GM23338 (cell line): ENCODE measurements at regions not wholly inside any gene's neighbourhood (a gene's known extent, or its start where the extent isn't known, plus 50 kb on each side); places are given as distances from the start of the nearest gene placed in this dataset.

ENCODE experiments used
- ATAC-seq: fragments of 200-7000 bp; cut with Tn5 transposase; 3 replicates; pipeline ENCODE4 v1.9.1; 2020
- DNase-seq: peaks from one replicate; pipeline ENCODE4 v3.0.0-alpha.2; 2015; ENCODE audit warnings: low spot score
- H2AFZ ChIP-seq: fragments of 200-600 bp; sonication (generic); 2 replicates; pipeline ENCODE4 v1.8.0; 2016; ENCODE audit warnings: antibody characterized with exemption, mild to moderate bottlenecking, moderate library complexity
- H3F3A ChIP-seq: fragments of 200-600 bp; sonication (generic); replicated peaks from 2 replicates; pipeline ENCODE4 v1.8.0; 2017; ENCODE audit warnings: antibody characterized with exemption, mixed run types, low read depth
- H3K27ac ChIP-seq: fragments of 200-600 bp; sonication (generic); 2 replicates; pipeline ENCODE4 v1.6.1; 2016; ENCODE audit warnings: low read depth
- H3K27me3 ChIP-seq: fragments of 200-600 bp; sonication (generic); 2 replicates; pipeline ENCODE4 v1.8.0; 2016; ENCODE audit warnings: mild to moderate bottlenecking, mixed run types, moderate library complexity; ENCODE audit not compliant: insufficient read depth
- H3K36me3 ChIP-seq: fragments of 200-600 bp; sonication (generic); 2 replicates; pipeline ENCODE4 v1.8.0; 2016; ENCODE audit warnings: mild to moderate bottlenecking; ENCODE audit not compliant: insufficient read depth
- H3K4me1 ChIP-seq: fragments of 200-600 bp; sonication (generic); 2 replicates; pipeline ENCODE4 v1.8.0; 2016; ENCODE audit warnings: mild to moderate bottlenecking, moderate library complexity; ENCODE audit not compliant: insufficient read depth
- H3K4me2 ChIP-seq: fragments of 200-600 bp; sonication (generic); 2 replicates; pipeline ENCODE4 v1.7.1; 2017; ENCODE audit warnings: mixed run types
- H3K4me3 ChIP-seq: fragments of 200-600 bp; sonication (generic); 2 replicates; pipeline ENCODE4 v1.6.1; 2016; ENCODE audit warnings: mixed run types
- H3K79me2 ChIP-seq: fragments of 200-600 bp; sonication (generic); replicated peaks from 2 replicates; pipeline ENCODE4 v1.8.0; 2017; ENCODE audit warnings: mild to moderate bottlenecking; ENCODE audit not compliant: insufficient read depth
- H3K9me2 ChIP-seq: fragments of 200-600 bp; sonication (generic); 2 replicates; pipeline ENCODE4 v1.8.0; 2017; ENCODE audit not compliant: insufficient read depth
- H4K20me1 ChIP-seq: fragments of 200-600 bp; sonication (generic); replicated peaks from 2 replicates; pipeline ENCODE4 v1.8.0; 2017; ENCODE audit warnings: mild to moderate bottlenecking; ENCODE audit not compliant: insufficient read depth
- H3K27ac Mint-ChIP-seq: 2 replicates; pipeline ENCODE4 v1.8.0; 2020; ENCODE audit warnings: inconsistent platforms, mild to moderate bottlenecking, moderate library complexity, mixed read lengths
- H3K27me3 Mint-ChIP-seq: 3 replicates; pipeline ENCODE4 v1.8.0; 2022; ENCODE audit warnings: low read depth, mild to moderate bottlenecking, moderate library complexity, mixed read lengths, inconsistent platforms; ENCODE audit not compliant: insufficient read depth, poor library complexity
- H3K36me3 Mint-ChIP-seq: 3 replicates; pipeline ENCODE4 v1.8.0; 2021; ENCODE audit warnings: low read depth, mild to moderate bottlenecking, inconsistent platforms, moderate library complexity, mixed read lengths
- H3K4me1 Mint-ChIP-seq: 3 replicates; pipeline ENCODE4 v1.8.0; 2020; ENCODE audit warnings: mild to moderate bottlenecking, inconsistent platforms, mixed read lengths
- H3K4me3 Mint-ChIP-seq: 3 replicates; pipeline ENCODE4 v1.8.0; 2021; ENCODE audit warnings: moderate library complexity, mild to moderate bottlenecking, inconsistent platforms, mixed read lengths
- H3K9me3 Mint-ChIP-seq: 3 replicates; pipeline ENCODE4 v1.8.0; 2020; ENCODE audit warnings: moderate library complexity, mild to moderate bottlenecking, inconsistent platforms, mixed read lengths
- CREB1 ChIP-seq: fragments of 250-450 bp; sonication (Bioruptor Pico); IDR thresholded peaks from 2 replicates; pipeline ENCODE4 v1.5.0; 2020; ENCODE audit warnings: low read depth, mild to moderate bottlenecking, moderate library complexity
- EZH2 ChIP-seq: fragments of 200-600 bp; sonication (generic); IDR thresholded peaks from one replicate; pipeline ENCODE4 v1.8.0; 2017; ENCODE audit warnings: antibody characterized with exemption, mild to moderate bottlenecking, low read depth; ENCODE audit not compliant: unreplicated experiment
- EZH2phosphoT487 ChIP-seq: fragments of 200-600 bp; sonication (generic); IDR thresholded peaks from one replicate; pipeline ENCODE4 v1.8.1; 2018; ENCODE audit warnings: antibody characterized with exemption; ENCODE audit not compliant: unreplicated experiment
- JUNB ChIP-seq: IDR thresholded peaks from one replicate; pipeline ENCODE4 v1.6.1; 2016; ENCODE audit warnings: antibody characterized with exemption; ENCODE audit not compliant: unreplicated experiment
- NANOG ChIP-seq: IDR thresholded peaks from 2 replicates; pipeline ENCODE4 v1.6.1; 2016; ENCODE audit warnings: antibody characterized with exemption, borderline replicate concordance
- POLR2AphosphoS5 ChIP-seq: IDR thresholded peaks from 2 replicates; pipeline ENCODE4 v1.6.1; 2016; ENCODE audit warnings: antibody characterized with exemption, low read depth
- STAT1 ChIP-seq: IDR thresholded peaks from one replicate; pipeline ENCODE4 v1.6.1; 2016; ENCODE audit warnings: antibody characterized with exemption; ENCODE audit not compliant: unreplicated experiment
- ZNF114 ChIP-seq: fragments of 250-450 bp; sonication (Bioruptor Pico); IDR thresholded peaks from 2 replicates; pipeline ENCODE4 v1.5.0; 2020; ENCODE audit warnings: mild to moderate bottlenecking, moderate library complexity
- ZNF331 ChIP-seq: fragments of 250-450 bp; sonication (Bioruptor Pico); IDR thresholded peaks from 2 replicates; pipeline ENCODE4 v1.5.0; 2020; ENCODE audit warnings: low read depth, mild to moderate bottlenecking, moderate library complexity
- TF ChIP-seq, protein P1 (sequence below): fragments of 250-450 bp; sonication (Bioruptor Pico); IDR thresholded peaks from 2 replicates; pipeline ENCODE4 v1.5.0; 2020; ENCODE audit warnings: mild to moderate bottlenecking, moderate library complexity
- TF ChIP-seq, protein P2 (sequence below): IDR thresholded peaks from one replicate; pipeline ENCODE4 v1.6.1; 2018; ENCODE audit warnings: antibody characterized with exemption; ENCODE audit not compliant: unreplicated experiment

DNA sequence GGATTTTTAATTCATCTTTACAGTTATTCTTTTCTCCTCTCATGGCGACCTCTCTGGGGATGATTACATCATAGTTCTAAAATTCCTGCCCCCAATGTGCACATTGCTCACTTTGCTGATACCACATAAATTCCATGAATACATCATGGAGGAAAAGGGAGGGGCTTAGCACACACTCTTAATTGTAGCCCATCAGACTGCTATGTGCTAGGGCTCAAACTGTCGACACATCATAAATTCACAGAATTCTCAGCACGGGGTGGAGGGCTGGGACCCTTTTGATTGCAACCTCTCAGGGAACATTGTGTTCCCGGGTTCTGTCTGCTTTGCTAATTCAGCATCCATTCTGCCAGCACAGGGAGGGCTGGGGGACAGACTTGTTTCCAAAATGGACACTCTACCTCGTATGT is 592.9 kb downstream of the BCOR start (continued):
- TF ChIP-seq, protein P1, sequence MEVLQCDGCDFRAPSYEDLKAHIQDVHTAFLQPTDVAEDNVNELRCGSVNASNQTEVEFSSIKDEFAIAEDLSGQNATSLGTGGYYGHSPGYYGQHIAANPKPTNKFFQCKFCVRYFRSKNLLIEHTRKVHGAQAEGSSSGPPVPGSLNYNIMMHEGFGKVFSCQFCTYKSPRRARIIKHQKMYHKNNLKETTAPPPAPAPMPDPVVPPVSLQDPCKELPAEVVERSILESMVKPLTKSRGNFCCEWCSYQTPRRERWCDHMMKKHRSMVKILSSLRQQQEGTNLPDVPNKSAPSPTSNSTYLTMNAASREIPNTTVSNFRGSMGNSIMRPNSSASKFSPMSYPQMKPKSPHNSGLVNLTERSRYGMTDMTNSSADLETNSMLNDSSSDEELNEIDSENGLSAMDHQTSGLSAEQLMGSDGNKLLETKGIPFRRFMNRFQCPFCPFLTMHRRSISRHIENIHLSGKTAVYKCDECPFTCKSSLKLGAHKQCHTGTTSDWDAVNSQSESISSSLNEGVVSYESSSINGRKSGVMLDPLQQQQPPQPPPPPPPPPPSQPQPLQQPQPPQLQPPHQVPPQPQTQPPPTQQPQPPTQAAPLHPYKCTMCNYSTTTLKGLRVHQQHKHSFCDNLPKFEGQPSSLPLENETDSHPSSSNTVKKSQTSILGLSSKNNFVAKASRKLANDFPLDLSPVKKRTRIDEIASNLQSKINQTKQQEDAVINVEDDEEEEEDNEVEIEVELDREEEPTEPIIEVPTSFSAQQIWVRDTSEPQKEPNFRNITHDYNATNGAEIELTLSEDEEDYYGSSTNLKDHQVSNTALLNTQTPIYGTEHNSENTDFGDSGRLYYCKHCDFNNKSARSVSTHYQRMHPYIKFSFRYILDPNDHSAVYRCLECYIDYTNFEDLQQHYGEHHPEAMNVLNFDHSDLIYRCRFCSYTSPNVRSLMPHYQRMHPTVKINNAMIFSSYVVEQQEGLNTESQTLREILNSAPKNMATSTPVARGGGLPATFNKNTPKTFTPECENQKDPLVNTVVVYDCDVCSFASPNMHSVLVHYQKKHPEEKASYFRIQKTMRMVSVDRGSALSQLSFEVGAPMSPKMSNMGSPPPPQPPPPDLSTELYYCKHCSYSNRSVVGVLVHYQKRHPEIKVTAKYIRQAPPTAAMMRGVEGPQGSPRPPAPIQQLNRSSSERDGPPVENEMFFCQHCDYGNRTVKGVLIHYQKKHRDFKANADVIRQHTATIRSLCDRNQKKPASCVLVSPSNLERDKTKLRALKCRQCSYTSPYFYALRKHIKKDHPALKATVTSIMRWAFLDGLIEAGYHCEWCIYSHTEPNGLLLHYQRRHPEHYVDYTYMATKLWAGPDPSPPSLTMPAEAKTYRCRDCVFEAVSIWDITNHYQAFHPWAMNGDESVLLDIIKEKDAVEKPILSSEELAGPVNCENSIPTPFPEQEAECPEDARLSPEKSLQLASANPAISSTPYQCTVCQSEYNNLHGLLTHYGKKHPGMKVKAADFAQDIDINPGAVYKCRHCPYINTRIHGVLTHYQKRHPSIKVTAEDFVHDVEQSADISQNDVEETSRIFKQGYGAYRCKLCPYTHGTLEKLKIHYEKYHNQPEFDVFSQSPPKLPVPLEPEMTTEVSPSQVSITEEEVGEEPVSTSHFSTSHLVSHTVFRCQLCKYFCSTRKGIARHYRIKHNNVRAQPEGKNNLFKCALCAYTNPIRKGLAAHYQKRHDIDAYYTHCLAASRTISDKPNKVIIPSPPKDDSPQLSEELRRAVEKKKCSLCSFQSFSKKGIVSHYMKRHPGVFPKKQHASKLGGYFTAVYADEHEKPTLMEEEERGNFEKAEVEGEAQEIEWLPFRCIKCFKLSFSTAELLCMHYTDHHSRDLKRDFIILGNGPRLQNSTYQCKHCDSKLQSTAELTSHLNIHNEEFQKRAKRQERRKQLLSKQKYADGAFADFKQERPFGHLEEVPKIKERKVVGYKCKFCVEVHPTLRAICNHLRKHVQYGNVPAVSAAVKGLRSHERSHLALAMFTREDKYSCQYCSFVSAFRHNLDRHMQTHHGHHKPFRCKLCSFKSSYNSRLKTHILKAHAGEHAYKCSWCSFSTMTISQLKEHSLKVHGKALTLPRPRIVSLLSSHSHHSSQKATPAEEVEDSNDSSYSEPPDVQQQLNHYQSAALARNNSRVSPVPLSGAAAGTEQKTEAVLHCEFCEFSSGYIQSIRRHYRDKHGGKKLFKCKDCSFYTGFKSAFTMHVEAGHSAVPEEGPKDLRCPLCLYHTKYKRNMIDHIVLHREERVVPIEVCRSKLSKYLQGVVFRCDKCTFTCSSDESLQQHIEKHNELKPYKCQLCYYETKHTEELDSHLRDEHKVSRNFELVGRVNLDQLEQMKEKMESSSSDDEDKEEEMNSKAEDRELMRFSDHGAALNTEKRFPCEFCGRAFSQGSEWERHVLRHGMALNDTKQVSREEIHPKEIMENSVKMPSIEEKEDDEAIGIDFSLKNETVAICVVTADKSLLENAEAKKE = no peak

DNA sequence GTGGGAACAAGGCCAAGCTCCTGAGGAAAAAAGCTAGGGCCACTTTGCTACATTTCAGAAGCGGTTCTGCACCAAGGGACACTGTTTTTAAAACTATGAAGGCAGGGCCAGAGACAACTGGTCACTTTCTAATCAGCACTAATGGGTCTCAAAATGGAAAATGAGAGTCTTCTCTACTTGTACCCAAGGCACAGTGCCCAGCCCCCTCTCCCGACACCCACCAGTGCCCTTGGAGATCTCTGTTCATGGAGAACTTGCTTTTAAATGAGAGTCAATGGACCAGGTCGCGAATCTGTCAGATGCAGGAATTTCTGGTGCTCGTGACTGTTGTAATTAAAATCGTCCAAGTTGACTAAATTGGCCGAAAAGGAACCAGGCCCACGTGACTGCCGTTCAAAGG is 591.6 kb downstream of the BCOR start:
- ATAC-seq (no peak), DNase-seq (no peak)
- H3K4me1 Mint-ChIP-seq = no peaks in the 10 kb centered on the region
- no peaks in the 10 kb centered on the region for H3K27me3 Mint-ChIP-seq
- H3K79me2 ChIP-seq = no peaks in the 10 kb centered on the region
- no peak overlapping the region for H2AFZ ChIP-seq
- H3K4me3 ChIP-seq = no peak overlapping the region
- H3K4me3 Mint-ChIP-seq = no peak overlapping the region
- H3K4me1 ChIP-seq = no peaks in the 10 kb centered on the region
- no peak overlapping the region for H3K4me2 ChIP-seq
- no peaks in the 10 kb centered on the region for H4K20me1 ChIP-seq
- H3K27me3 ChIP-seq = no peaks in the 10 kb centered on the region
- no peak overlapping the region for H3K27ac Mint-ChIP-seq
- H3K36me3 Mint-ChIP-seq = peaks cover 6% of the 10 kb centered on the region; the same call in 2 of the 3 replicates
- H3F3A ChIP-seq = no peaks in the 10 kb centered on the region
- H3K27ac ChIP-seq = no peak overlapping the region
- no peaks in the 10 kb centered on the region for H3K9me2 ChIP-seq
- H3K9me3 Mint-ChIP-seq = peaks cover 15% of the 10 kb centered on the region
- H3K36me3 ChIP-seq = no peaks in the 10 kb centered on the region
- no peak for TF ChIP-seq ZNF331
- no peak for TF ChIP-seq POLR2AphosphoS5
- no peak for TF ChIP-seq EZH2phosphoT487
- TF ChIP-seq JUNB = no peak
- TF ChIP-seq CREB1 (CRISPR knock-in tag) = no peak
- TF ChIP-seq, protein P2, sequence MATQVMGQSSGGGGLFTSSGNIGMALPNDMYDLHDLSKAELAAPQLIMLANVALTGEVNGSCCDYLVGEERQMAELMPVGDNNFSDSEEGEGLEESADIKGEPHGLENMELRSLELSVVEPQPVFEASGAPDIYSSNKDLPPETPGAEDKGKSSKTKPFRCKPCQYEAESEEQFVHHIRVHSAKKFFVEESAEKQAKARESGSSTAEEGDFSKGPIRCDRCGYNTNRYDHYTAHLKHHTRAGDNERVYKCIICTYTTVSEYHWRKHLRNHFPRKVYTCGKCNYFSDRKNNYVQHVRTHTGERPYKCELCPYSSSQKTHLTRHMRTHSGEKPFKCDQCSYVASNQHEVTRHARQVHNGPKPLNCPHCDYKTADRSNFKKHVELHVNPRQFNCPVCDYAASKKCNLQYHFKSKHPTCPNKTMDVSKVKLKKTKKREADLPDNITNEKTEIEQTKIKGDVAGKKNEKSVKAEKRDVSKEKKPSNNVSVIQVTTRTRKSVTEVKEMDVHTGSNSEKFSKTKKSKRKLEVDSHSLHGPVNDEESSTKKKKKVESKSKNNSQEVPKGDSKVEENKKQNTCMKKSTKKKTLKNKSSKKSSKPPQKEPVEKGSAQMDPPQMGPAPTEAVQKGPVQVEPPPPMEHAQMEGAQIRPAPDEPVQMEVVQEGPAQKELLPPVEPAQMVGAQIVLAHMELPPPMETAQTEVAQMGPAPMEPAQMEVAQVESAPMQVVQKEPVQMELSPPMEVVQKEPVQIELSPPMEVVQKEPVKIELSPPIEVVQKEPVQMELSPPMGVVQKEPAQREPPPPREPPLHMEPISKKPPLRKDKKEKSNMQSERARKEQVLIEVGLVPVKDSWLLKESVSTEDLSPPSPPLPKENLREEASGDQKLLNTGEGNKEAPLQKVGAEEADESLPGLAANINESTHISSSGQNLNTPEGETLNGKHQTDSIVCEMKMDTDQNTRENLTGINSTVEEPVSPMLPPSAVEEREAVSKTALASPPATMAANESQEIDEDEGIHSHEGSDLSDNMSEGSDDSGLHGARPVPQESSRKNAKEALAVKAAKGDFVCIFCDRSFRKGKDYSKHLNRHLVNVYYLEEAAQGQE = no peak
- TF ChIP-seq NANOG = no peak
- TF ChIP-seq EZH2 = no peak
- no peak for TF ChIP-seq ZNF114 (CRISPR knock-in tag)
- TF ChIP-seq STAT1 = no peak
